ENCODE measurements at regions not wholly inside any gene's neighbourhood (a gene's known extent, or its start where the extent isn't known, plus 50 kb on each side); places are given as distances from the start of the nearest gene placed in this dataset.

DNA sequence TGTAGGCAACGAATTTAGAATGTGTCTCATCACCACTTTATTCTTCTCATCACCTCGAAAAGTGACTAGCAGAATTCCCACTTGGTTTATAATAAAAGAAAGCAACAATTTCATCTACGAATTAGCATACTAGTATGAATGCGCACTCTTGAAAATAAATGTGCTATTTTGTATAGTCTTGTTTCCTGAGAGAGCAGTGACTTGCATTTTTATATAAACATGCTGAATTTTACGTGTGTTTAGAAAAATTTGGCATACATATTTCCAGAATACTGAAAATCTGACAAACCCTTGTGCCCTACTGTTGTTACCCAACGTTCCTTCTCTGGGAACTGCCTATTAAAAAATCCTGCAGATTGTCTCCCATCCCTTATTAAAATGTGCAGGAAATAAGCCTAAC, 786.8 kb downstream of the TSN start:
- Histone ChIP-seq H3K27me3 (ENCODE audit: control insufficient read depth in 2 of 2, insufficient read depth in 2 of 2, low read length in 2 of 2) (no peaks in the 10 kb centered on the region), H3K9ac (ENCODE audit: insufficient read depth, low read length, poor library complexity, severe bottlenecking) (no peak overlapping the region), H3K79me2 (ENCODE audit: insufficient read depth, low read length) (no peaks in the 10 kb centered on the region), H3K4me3 (replicated peaks in 1 of 3; ENCODE audit: low read depth in 2 of 3, low read length in 3 of 3) (no peak overlapping the region), H3K27ac (ENCODE audit: low read depth in 1 of 2, low read length in 2 of 2) (no peak overlapping the region), H3K4me1 (ENCODE audit: control insufficient read depth in 1 of 2, insufficient read depth in 2 of 2, low read length in 2 of 2) (peaks cover 13 to 15% of the 10 kb centered on the region in 2 donors), H3K4me2 (replicated peaks; ENCODE audit: extremely low read depth, low read length, poor library complexity, severe bottlenecking) (no peak overlapping the region), H2AFZ (ENCODE audit: insufficient read depth, low read depth, low read length, poor library complexity, severe bottlenecking) (no peak overlapping the region), H3K36me3 (replicated peaks in 1 of 2; ENCODE audit: control insufficient read depth in 1 of 2, insufficient read depth in 2 of 2, low read length in 2 of 2) (no peaks in the 10 kb centered on the region), H4K20me1 (ENCODE audit: insufficient read depth, low read length) (no peaks in the 10 kb centered on the region), H3K9me3 (replicated peaks in 1 of 2; ENCODE audit: control insufficient read depth in 1 of 2, insufficient read depth in 1 of 2, low read length in 2 of 2) (no peaks in the 10 kb centered on the region)
- no peak for DNase-seq
- peaks cover 0 to 4% (median 0%) of the 10 kb centered on the region in 7 donors for H3K9me3 Mint-ChIP-seq
- peaks cover 0 to 1% (median 0%) of the 10 kb centered on the region in 3 donors for H3K27me3 Mint-ChIP-seq (ENCODE audit: low read depth in 3 of 3)
- WGBS (ENCODE audit: insufficient coverage), result no CpG with 5 or more reads among the region's 6 CpGs
- no peaks in the 10 kb centered on the region for H3K36me3 Mint-ChIP-seq
- no peak overlapping the region for H3K27ac Mint-ChIP-seq
- H3K4me1 Mint-ChIP-seq, result peaks cover 35% of the 10 kb centered on the region
- intact Hi-C loops (cut with micrococcal nuclease), result no loop called here
- no peak overlapping the region for H3K4me3 Mint-ChIP-seq
- TF ChIP-seq, protein P1, sequence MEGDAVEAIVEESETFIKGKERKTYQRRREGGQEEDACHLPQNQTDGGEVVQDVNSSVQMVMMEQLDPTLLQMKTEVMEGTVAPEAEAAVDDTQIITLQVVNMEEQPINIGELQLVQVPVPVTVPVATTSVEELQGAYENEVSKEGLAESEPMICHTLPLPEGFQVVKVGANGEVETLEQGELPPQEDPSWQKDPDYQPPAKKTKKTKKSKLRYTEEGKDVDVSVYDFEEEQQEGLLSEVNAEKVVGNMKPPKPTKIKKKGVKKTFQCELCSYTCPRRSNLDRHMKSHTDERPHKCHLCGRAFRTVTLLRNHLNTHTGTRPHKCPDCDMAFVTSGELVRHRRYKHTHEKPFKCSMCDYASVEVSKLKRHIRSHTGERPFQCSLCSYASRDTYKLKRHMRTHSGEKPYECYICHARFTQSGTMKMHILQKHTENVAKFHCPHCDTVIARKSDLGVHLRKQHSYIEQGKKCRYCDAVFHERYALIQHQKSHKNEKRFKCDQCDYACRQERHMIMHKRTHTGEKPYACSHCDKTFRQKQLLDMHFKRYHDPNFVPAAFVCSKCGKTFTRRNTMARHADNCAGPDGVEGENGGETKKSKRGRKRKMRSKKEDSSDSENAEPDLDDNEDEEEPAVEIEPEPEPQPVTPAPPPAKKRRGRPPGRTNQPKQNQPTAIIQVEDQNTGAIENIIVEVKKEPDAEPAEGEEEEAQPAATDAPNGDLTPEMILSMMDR (IDR thresholded peaks at IDR 0.05), result no peak

DNA sequence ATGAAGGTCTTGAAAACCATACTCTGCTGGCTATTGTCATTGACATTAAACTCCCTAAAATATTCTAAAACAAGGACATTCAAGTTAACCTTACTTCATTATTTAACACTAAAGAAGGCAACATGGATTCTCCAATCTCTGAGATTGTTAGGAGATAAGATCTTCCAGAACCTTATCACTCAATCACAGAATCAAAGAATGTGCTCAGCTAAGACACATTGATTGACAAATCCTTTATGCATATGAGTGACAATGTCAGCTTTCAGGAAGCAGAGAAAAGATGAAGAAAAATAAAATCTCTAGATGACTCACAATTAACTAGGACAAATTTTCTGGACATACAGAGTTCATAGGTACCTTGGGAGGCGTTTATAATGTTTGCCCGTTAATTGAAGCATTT, 787.2 kb downstream of the TSN start:
- H3K27ac ChIP-seq (ENCODE audit: low read depth in 1 of 2, low read length in 2 of 2), result no peak overlapping the region
- H3K36me3 ChIP-seq (replicated peaks in 1 of 2; ENCODE audit: control insufficient read depth in 1 of 2, insufficient read depth in 2 of 2, low read length in 2 of 2), result no peaks in the 10 kb centered on the region
- peaks cover 0 to 1% (median 0%) of the 10 kb centered on the region in 3 donors for H3K27me3 Mint-ChIP-seq (ENCODE audit: low read depth in 3 of 3)
- no peak overlapping the region for H3K4me3 ChIP-seq (replicated peaks in 1 of 3; ENCODE audit: low read depth in 2 of 3, low read length in 3 of 3)
- H4K20me1 ChIP-seq (ENCODE audit: insufficient read depth, low read length), result no peaks in the 10 kb centered on the region
- no peaks in the 10 kb centered on the region for H3K27me3 ChIP-seq (ENCODE audit: control insufficient read depth in 2 of 2, insufficient read depth in 2 of 2, low read length in 2 of 2)
- H3K36me3 Mint-ChIP-seq, result no peaks in the 10 kb centered on the region
- peaks cover 0 to 4% (median 0%) of the 10 kb centered on the region in 7 donors for H3K9me3 Mint-ChIP-seq
- no peak overlapping the region for H3K27ac Mint-ChIP-seq
- H3K4me3 Mint-ChIP-seq, result no peak overlapping the region
- H3K79me2 ChIP-seq (ENCODE audit: insufficient read depth, low read length), result no peaks in the 10 kb centered on the region
- no peak overlapping the region for H3K9ac ChIP-seq (ENCODE audit: insufficient read depth, low read length, poor library complexity, severe bottlenecking)
- H3K9me3 ChIP-seq (replicated peaks in 1 of 2; ENCODE audit: control insufficient read depth in 1 of 2, insufficient read depth in 1 of 2, low read length in 2 of 2), result no peaks in the 10 kb centered on the region
- peaks cover 35% of the 10 kb centered on the region for H3K4me1 Mint-ChIP-seq
- no peak overlapping the region for H2AFZ ChIP-seq (ENCODE audit: insufficient read depth, low read depth, low read length, poor library complexity, severe bottlenecking)
- no peak for DNase-seq
- TF ChIP-seq, protein P1 (IDR thresholded peaks at IDR 0.05), result no peak
- intact Hi-C loops (cut with micrococcal nuclease), result no loop called here
- peaks cover 13 to 15% of the 10 kb centered on the region in 2 donors for H3K4me1 ChIP-seq (ENCODE audit: control insufficient read depth in 1 of 2, insufficient read depth in 2 of 2, low read length in 2 of 2)
- WGBS (ENCODE audit: insufficient coverage), result no CpG with 5 or more reads among the region's 2 CpGs
- no peak overlapping the region for H3K4me2 ChIP-seq (replicated peaks; ENCODE audit: extremely low read depth, low read length, poor library complexity, severe bottlenecking)
